Progenitor cell of endocrine pancreas (in vitro differentiated cells): ENCODE measurements at regions not wholly inside any gene's neighbourhood (a gene's known extent, or its start where the extent isn't known, plus 50 kb on each side); places are given as distances from the start of the nearest gene placed in this dataset.

Source experiments
- DNase-seq: peaks from one replicate; pipeline ENCODE4 v3.0.0; 2021; ENCODE audit warnings: low spot score; ENCODE audit not compliant: unreplicated experiment
- H3K27ac Mint-ChIP-seq: 2 replicates; pipeline ENCODE4 v1.8.0; 2021; ENCODE audit warnings: mild to moderate bottlenecking, moderate library complexity, mixed read lengths
- H3K27me3 Mint-ChIP-seq: 2 replicates; pipeline ENCODE4 v1.8.0; 2021; ENCODE audit warnings: mixed read lengths
- H3K36me3 Mint-ChIP-seq: 2 replicates; pipeline ENCODE4 v1.8.0; 2022; ENCODE audit warnings: mixed read lengths; ENCODE audit not compliant: insufficient read depth
- H3K4me1 Mint-ChIP-seq: 2 replicates; pipeline ENCODE4 v1.8.0; 2021; ENCODE audit warnings: low read depth, mixed read lengths
- H3K4me3 Mint-ChIP-seq: 2 replicates; pipeline ENCODE4 v1.8.0; 2021; ENCODE audit warnings: low read depth, mild to moderate bottlenecking, moderate library complexity, mixed read lengths
- H3K9me3 Mint-ChIP-seq: 2 replicates; pipeline ENCODE4 v1.8.0; 2021; ENCODE audit warnings: low read depth, mixed read lengths
- CTCF ChIP-seq: fragments of 200-600 bp; sonication (generic); IDR thresholded peaks from one replicate; pipeline ENCODE4 v1.5.0; 2021; ENCODE audit warnings: antibody characterized with exemption, mild to moderate bottlenecking; ENCODE audit not compliant: unreplicated experiment

GRCh38 chr5:67372887-67373286 lies 176.3 kb upstream of the CD180 start:
- Mint-ChIP-seq H3K4me1 (no peaks in the 10 kb centered on the region), H3K27me3 (no peaks in the 10 kb centered on the region), H3K4me3 (no peak overlapping the region), H3K27ac (no peak overlapping the region), H3K9me3 (no peaks in the 10 kb centered on the region), H3K36me3 (no peaks in the 10 kb centered on the region)
- TF ChIP-seq CTCF = no peak
- no peak for DNase-seq

GRCh38 chr5:67371924-67372323 lies 175.3 kb upstream of the CD180 start:
- no peaks in the 10 kb centered on the region for H3K27me3 Mint-ChIP-seq
- DNase-seq = no peak
- H3K4me1 Mint-ChIP-seq = no peaks in the 10 kb centered on the region
- H3K4me3 Mint-ChIP-seq = no peak overlapping the region
- H3K27ac Mint-ChIP-seq = no peak overlapping the region
- H3K9me3 Mint-ChIP-seq = no peaks in the 10 kb centered on the region
- no peaks in the 10 kb centered on the region for H3K36me3 Mint-ChIP-seq
- no peak for TF ChIP-seq CTCF

- TF ChIP-seq CTCF = no peak
- no peak overlapping the region for H3K4me3 Mint-ChIP-seq
- no peak for DNase-seq
- H3K36me3 Mint-ChIP-seq = no peaks in the 10 kb centered on the region
- no peaks in the 10 kb centered on the region for H3K4me1 Mint-ChIP-seq
- H3K27me3 Mint-ChIP-seq = no peaks in the 10 kb centered on the region
- no peaks in the 10 kb centered on the region for H3K9me3 Mint-ChIP-seq
- no peak overlapping the region for H3K27ac Mint-ChIP-seq
Measured at GRCh38 chr5:67366691-67367395, 170.2 kb upstream of the CD180 start.

- no peaks in the 10 kb centered on the region for H3K9me3 Mint-ChIP-seq
- H3K4me1 Mint-ChIP-seq = no peaks in the 10 kb centered on the region
- no peak for DNase-seq
- H3K27me3 Mint-ChIP-seq = no peaks in the 10 kb centered on the region
- H3K27ac Mint-ChIP-seq = no peak overlapping the region
- no peak overlapping the region for H3K4me3 Mint-ChIP-seq
- H3K36me3 Mint-ChIP-seq = no peaks in the 10 kb centered on the region
- TF ChIP-seq CTCF = no peak
Measured at GRCh38 chr5:67366276-67366675, 169.7 kb upstream of the CD180 start.

- no peak for DNase-seq
- Mint-ChIP-seq H3K4me3 (no peak overlapping the region), H3K36me3 (no peaks in the 10 kb centered on the region), H3K27ac (no peak overlapping the region), H3K27me3 (no peaks in the 10 kb centered on the region), H3K9me3 (no peaks in the 10 kb centered on the region), H3K4me1 (no peaks in the 10 kb centered on the region)
- no peak for TF ChIP-seq CTCF
Measured at GRCh38 chr5:67364381-67364970, 167.9 kb upstream of the CD180 start.
